ENCODE measurements at regions not wholly inside any gene's neighbourhood (a gene's known extent, or its start where the extent isn't known, plus 50 kb on each side); places are given as distances from the start of the nearest gene placed in this dataset.
"Not testable (repeated sequence)": the region's sequence is repeated elsewhere in the genome, so short reads cannot be mapped to it uniquely, and the experiment has no call there.

- Mint-ChIP-seq H3K4me1 (no peaks in the 10 kb centered on the region), H3K36me3 (no peaks in the 10 kb centered on the region), H3K9me3 (no peaks in the 10 kb centered on the region), H3K4me3 (no peak overlapping the region), H3K27me3 (peaks cover 25% of the 10 kb centered on the region), H3K27ac (no peak overlapping the region)
- ATAC-seq (ENCODE audit: low read depth) (no peak), DNase-seq (no peak)
- POLR2A ChIA-PET = no interaction called here
These were observed 64.7 kb downstream of the KLF15 start for GRCh38 chr3:126292318-126293070.

GRCh38 chr3:126291537-126291936, 65.7 kb downstream of the KLF15 start:
- peaks cover 33% of the 10 kb centered on the region for H3K27me3 Mint-ChIP-seq
- H3K9me3 Mint-ChIP-seq = no peaks in the 10 kb centered on the region
- no peaks in the 10 kb centered on the region for H3K4me1 Mint-ChIP-seq
- POLR2A ChIA-PET = no interaction called here
- ATAC-seq (ENCODE audit: low read depth) = no peak
- no peak overlapping the region for H3K4me3 Mint-ChIP-seq
- DNase-seq = no peak
- no peak overlapping the region for H3K27ac Mint-ChIP-seq
- H3K36me3 Mint-ChIP-seq = no peaks in the 10 kb centered on the region

- Mint-ChIP-seq H3K27ac (no peak overlapping the region), H3K36me3 (no peaks in the 10 kb centered on the region), H3K4me3 (no peak overlapping the region), H3K9me3 (no peaks in the 10 kb centered on the region), H3K4me1 (no peaks in the 10 kb centered on the region), H3K27me3 (peaks cover 37% of the 10 kb centered on the region)
- DNase-seq (no peak), ATAC-seq (ENCODE audit: low read depth) (no peak)
- POLR2A ChIA-PET = no interaction called here
These were observed 66.1 kb downstream of the KLF15 start for GRCh38 chr3:126291061-126291460.

- no peaks in the 10 kb centered on the region for H3K4me1 Mint-ChIP-seq
- DNase-seq (no peak), ATAC-seq (ENCODE audit: low read depth) (no peak)
- no peak overlapping the region for H3K4me3 Mint-ChIP-seq
- POLR2A ChIA-PET = no interaction called here
- peaks cover 37% of the 10 kb centered on the region for H3K27me3 Mint-ChIP-seq
- no peak overlapping the region for H3K27ac Mint-ChIP-seq
- no peaks in the 10 kb centered on the region for H3K36me3 Mint-ChIP-seq
- no peaks in the 10 kb centered on the region for H3K9me3 Mint-ChIP-seq
These were observed 66.9 kb downstream of the KLF15 start for GRCh38 chr3:126290325-126290724.

GRCh38 chr3:126289096-126289495, 68.1 kb downstream of the KLF15 start:
- H3K4me1 Mint-ChIP-seq = no peaks in the 10 kb centered on the region
- ATAC-seq (ENCODE audit: low read depth) (no peak), DNase-seq (no peak)
- H3K9me3 Mint-ChIP-seq = no peaks in the 10 kb centered on the region
- H3K27me3 Mint-ChIP-seq = peaks cover 37% of the 10 kb centered on the region
- H3K4me3 Mint-ChIP-seq = no peak overlapping the region
- no peaks in the 10 kb centered on the region for H3K36me3 Mint-ChIP-seq
- POLR2A ChIA-PET = no interaction called here
- no peak overlapping the region for H3K27ac Mint-ChIP-seq

- H3K27ac Mint-ChIP-seq = no peak overlapping the region
- H3K27me3 Mint-ChIP-seq = peaks cover 37% of the 10 kb centered on the region
- ATAC-seq (ENCODE audit: low read depth) (no peak), DNase-seq (no peak)
- no peak overlapping the region for H3K4me3 Mint-ChIP-seq
- H3K4me1 Mint-ChIP-seq = no peaks in the 10 kb centered on the region
- POLR2A ChIA-PET = no interaction called here
- no peaks in the 10 kb centered on the region for H3K36me3 Mint-ChIP-seq
- H3K9me3 Mint-ChIP-seq = no peaks in the 10 kb centered on the region
These were observed 68.9 kb downstream of the KLF15 start for GRCh38 chr3:126288314-126288713.

GRCh38 chr3:126287536-126288241, 69.5 kb downstream of the KLF15 start:
- no peak overlapping the region for H3K4me3 Mint-ChIP-seq
- H3K4me1 Mint-ChIP-seq = no peaks in the 10 kb centered on the region
- ATAC-seq (ENCODE audit: low read depth) = no peak

GRCh38 chr3:126287171-126287535, 70.1 kb downstream of the KLF15 start:
- Mint-ChIP-seq H3K27ac (no peak overlapping the region), H3K36me3 (no peaks in the 10 kb centered on the region), H3K9me3 (no peaks in the 10 kb centered on the region), H3K4me3 (no peak overlapping the region), H3K4me1 (no peaks in the 10 kb centered on the region), H3K27me3 (peaks cover 45% of the 10 kb centered on the region)
- no peak for DNase-seq
- POLR2A ChIA-PET = no interaction called here
- no peak for ATAC-seq (ENCODE audit: low read depth)

More at GRCh38 chr3:126287536-126288241, 69.5 kb downstream of the KLF15 start:
- Mint-ChIP-seq H3K27me3 (peaks cover 42% of the 10 kb centered on the region), H3K36me3 (no peaks in the 10 kb centered on the region), H3K27ac (no peak overlapping the region), H3K9me3 (no peaks in the 10 kb centered on the region)
- POLR2A ChIA-PET = no interaction called here
- DNase-seq = no peak

GRCh38 chr3:126285369-126285768, 71.8 kb downstream of the KLF15 start:
- Mint-ChIP-seq H3K9me3 (no peaks in the 10 kb centered on the region), H3K4me1 (no peaks in the 10 kb centered on the region), H3K27me3 (peaks cover 56% of the 10 kb centered on the region), H3K4me3 (no peak overlapping the region), H3K27ac (no peak overlapping the region), H3K36me3 (no peaks in the 10 kb centered on the region)
- no peak for ATAC-seq (ENCODE audit: low read depth)
- no peak for DNase-seq
- POLR2A ChIA-PET = no interaction called here

GRCh38 chr3:126284258-126284904, 72.8 kb downstream of the KLF15 start:
- ATAC-seq (ENCODE audit: low read depth) = no peak

GRCh38 chr3:126283651-126284050, 73.6 kb downstream of the KLF15 start:
- ATAC-seq (ENCODE audit: low read depth); H3K27ac Mint-ChIP-seq; H3K4me3 Mint-ChIP-seq; H3K9me3 Mint-ChIP-seq; DNase-seq; POLR2A ChIA-PET; H3K4me1 Mint-ChIP-seq; H3K36me3 Mint-ChIP-seq: not testable (repeated sequence)
- peaks cover 48% of the 10 kb centered on the region for H3K27me3 Mint-ChIP-seq

More at GRCh38 chr3:126284258-126284904, 72.8 kb downstream of the KLF15 start:
- no peak for DNase-seq
- no peaks in the 10 kb centered on the region for H3K36me3 Mint-ChIP-seq
- no peak overlapping the region for H3K27ac Mint-ChIP-seq
- no peaks in the 10 kb centered on the region for H3K4me1 Mint-ChIP-seq
- H3K4me3 Mint-ChIP-seq = no peak overlapping the region
- peaks cover 55% of the 10 kb centered on the region for H3K27me3 Mint-ChIP-seq
- no peaks in the 10 kb centered on the region for H3K9me3 Mint-ChIP-seq
- POLR2A ChIA-PET = no interaction called here

GRCh38 chr3:126279853-126280252, 77.4 kb downstream of the KLF15 start:
- no peak for ATAC-seq (ENCODE audit: low read depth)
- POLR2A ChIA-PET = no interaction called here
- Mint-ChIP-seq H3K27ac (no peak overlapping the region), H3K9me3 (no peaks in the 10 kb centered on the region), H3K27me3 (peaks cover 27% of the 10 kb centered on the region), H3K4me3 (no peak overlapping the region), H3K36me3 (no peaks in the 10 kb centered on the region), H3K4me1 (no peaks in the 10 kb centered on the region)
- no peak for DNase-seq

- POLR2A ChIA-PET = no interaction called here
- no peaks in the 10 kb centered on the region for H3K9me3 Mint-ChIP-seq
- no peaks in the 10 kb centered on the region for H3K4me1 Mint-ChIP-seq
- no peak overlapping the region for H3K27ac Mint-ChIP-seq
- no peak overlapping the region for H3K4me3 Mint-ChIP-seq
- DNase-seq = no peak
- H3K36me3 Mint-ChIP-seq = no peaks in the 10 kb centered on the region
- ATAC-seq (ENCODE audit: low read depth) = no peak
- H3K27me3 Mint-ChIP-seq = peaks cover 27% of the 10 kb centered on the region
These were observed 79.4 kb downstream of the KLF15 start for GRCh38 chr3:126277629-126278378.
